ENCODE measurements at regions not wholly inside any gene's neighbourhood (a gene's known extent, or its start where the extent isn't known, plus 50 kb on each side); places are given as distances from the start of the nearest gene placed in this dataset.

GRCh38 chrX:79300856-79301255 is 66.3 kb downstream of the ITM2A start:
- DNase-seq (ENCODE audit: low read depth in 2 of 2): no peak

GRCh38 chrX:79290596-79290995 is 76.5 kb downstream of the ITM2A start:
- DNase-seq (ENCODE audit: low read depth in 2 of 2): no peak

- no peak for DNase-seq (ENCODE audit: low read depth in 2 of 2)
Observed at GRCh38 chrX:79288733-79289132, 78.4 kb downstream of the ITM2A start.

GRCh38 chrX:79287724-79288123 is 79.4 kb downstream of the ITM2A start:
- DNase-seq (ENCODE audit: low read depth in 2 of 2): no peak

GRCh38 chrX:79281775-79282174 is 85.4 kb downstream of the ITM2A start:
- no peak for DNase-seq (ENCODE audit: low read depth in 2 of 2)

GRCh38 chrX:79270401-79270800 is 96.7 kb downstream of the ITM2A start:
- peak; percentile 53 to 58 for DNase-seq (ENCODE audit: low read depth in 2 of 2)

GRCh38 chrX:79268788-79269187 is 98.3 kb downstream of the ITM2A start:
- DNase-seq (ENCODE audit: low read depth in 2 of 2): no peak

GRCh38 chrX:79266702-79267101 is 100.4 kb downstream of the ITM2A start:
- no peak for DNase-seq (ENCODE audit: low read depth in 2 of 2)

- no peak for DNase-seq (ENCODE audit: low read depth in 2 of 2)
Observed at GRCh38 chrX:79263550-79263949, 103.6 kb downstream of the ITM2A start.

- peak; percentile 11 to 17 for DNase-seq (ENCODE audit: low read depth in 2 of 2)
Observed at GRCh38 chrX:79259073-79259689, 108.0 kb downstream of the ITM2A start.

GRCh38 chrX:79243691-79244090 is 99.2 kb downstream of the GPR174 start:
- no peak for DNase-seq (ENCODE audit: low read depth in 2 of 2)

- no peak for DNase-seq (ENCODE audit: low read depth in 2 of 2)
Observed at GRCh38 chrX:79235899-79236298, 91.4 kb downstream of the GPR174 start.

GRCh38 chrX:79231662-79232061 is 87.2 kb downstream of the GPR174 start:
- DNase-seq (ENCODE audit: low read depth in 2 of 2): no peak
